ENCODE measurements at regions not wholly inside any gene's neighbourhood (a gene's known extent, or its start where the extent isn't known, plus 50 kb on each side); places are given as distances from the start of the nearest gene placed in this dataset.

GRCh38 chr9:13532407-13532806 lies 252.9 kb upstream of the MPDZ start:
- Histone ChIP-seq H3K4me2 (ENCODE audit: insufficient read depth, insufficient read length, low read length) (no peak overlapping the region), H2BK12ac (ENCODE audit: insufficient read length, low read depth, low read length) (no peak overlapping the region), H3T11ph (ENCODE audit: low read length) (no peak overlapping the region), H2BK15ac (ENCODE audit: low read depth, low read length) (no peak overlapping the region), H3K27me3 (ENCODE audit: insufficient read depth, low read length) (no peaks in the 10 kb centered on the region), H3K4ac (ENCODE audit: low read depth, low read length) (no peak overlapping the region), H2BK20ac (ENCODE audit: low read depth, low read length, poor library complexity, severe bottlenecking) (no peak overlapping the region), H3K14ac (ENCODE audit: insufficient read depth, low read length) (no peak overlapping the region), H4K5ac (ENCODE audit: insufficient read length, low read depth, low read length) (no peak overlapping the region), H2BK120ac (ENCODE audit: low read depth, low read length, poor library complexity, severe bottlenecking) (no peak overlapping the region), H2BK5ac (ENCODE audit: insufficient read length, low read length) (no peak overlapping the region), H3K79me2 (ENCODE audit: insufficient read depth, low read length) (no peaks in the 10 kb centered on the region), H3K9ac (ENCODE audit: extremely low read depth, insufficient read length, low read length) (no peak overlapping the region), H3K79me1 (ENCODE audit: insufficient read depth, low read depth, low read length, poor library complexity, severe bottlenecking) (no peaks in the 10 kb centered on the region), H4K91ac (ENCODE audit: insufficient read length, low read depth, low read length) (no peak overlapping the region), H3K23me2 (ENCODE audit: insufficient read length, low read depth, low read length, poor library complexity, severe bottlenecking) (no peaks in the 10 kb centered on the region), H2AK5ac (ENCODE audit: insufficient read length, low read length) (no peak overlapping the region), H4K8ac (replicated peaks; ENCODE audit: insufficient read length, low read depth, low read length) (no peak overlapping the region), H2AFZ (ENCODE audit: low read length) (no peak overlapping the region), H3K27ac (ENCODE audit: insufficient read length, low read depth, low read length) (no peak overlapping the region), H3K4me1 (ENCODE audit: insufficient read depth, low read length) (no peaks in the 10 kb centered on the region), H3K9me3 (ENCODE audit: control insufficient read depth, low read depth, low read length) (no peaks in the 10 kb centered on the region), H3K23ac (ENCODE audit: insufficient read length, low read depth, low read length) (no peak overlapping the region), H4K20me1 (ENCODE audit: control insufficient read depth, insufficient read depth, insufficient read length) (no peaks in the 10 kb centered on the region), H3K56ac (ENCODE audit: insufficient read length, low read depth, low read length) (no peak overlapping the region), H3K18ac (ENCODE audit: insufficient read length, low read depth, low read length) (no peak overlapping the region)
- Mint-ChIP-seq H3K36me3 (ENCODE audit: insufficient read depth in 1 of 3, low read depth in 3 of 3) (peaks cover 0 to 14% (median 6%) of the 10 kb centered on the region in 3 experiments; a peak in 4 of 7 replicates), H3K27me3 (ENCODE audit: low read depth) (no peaks in the 10 kb centered on the region), H3K27ac (no peak overlapping the region; a peak in 1 of 7 replicates), H3K9me3 (peaks cover 7 to 12% of the 10 kb centered on the region in 2 experiments; a peak in 2 of 5 replicates), H3K4me3 (no peak overlapping the region), H3K4me1 (peaks cover 3 to 8% of the 10 kb centered on the region in 2 experiments; a peak in 1 of 4 replicates)
- TF ChIP-seq CTCF (conservative IDR thresholded peaks at IDR 0.05), result no peak
- no CpG with 5 or more reads among the region's 2 CpGs for WGBS (ENCODE audit: extremely low coverage, insufficient read length, low lambda C conversion rate)
- DNase-seq, result no peak
